Epidermal melanocyte (primary cell): ENCODE measurements at regions not wholly inside any gene's neighbourhood (a gene's known extent, or its start where the extent isn't known, plus 50 kb on each side); places are given as distances from the start of the nearest gene placed in this dataset.

Experiments
- DNase-seq: peaks from one replicate; pipeline ENCODE4 v3.0.0; 2011; ENCODE audit warnings: low spot score; ENCODE audit not compliant: insufficient read length

DNA sequence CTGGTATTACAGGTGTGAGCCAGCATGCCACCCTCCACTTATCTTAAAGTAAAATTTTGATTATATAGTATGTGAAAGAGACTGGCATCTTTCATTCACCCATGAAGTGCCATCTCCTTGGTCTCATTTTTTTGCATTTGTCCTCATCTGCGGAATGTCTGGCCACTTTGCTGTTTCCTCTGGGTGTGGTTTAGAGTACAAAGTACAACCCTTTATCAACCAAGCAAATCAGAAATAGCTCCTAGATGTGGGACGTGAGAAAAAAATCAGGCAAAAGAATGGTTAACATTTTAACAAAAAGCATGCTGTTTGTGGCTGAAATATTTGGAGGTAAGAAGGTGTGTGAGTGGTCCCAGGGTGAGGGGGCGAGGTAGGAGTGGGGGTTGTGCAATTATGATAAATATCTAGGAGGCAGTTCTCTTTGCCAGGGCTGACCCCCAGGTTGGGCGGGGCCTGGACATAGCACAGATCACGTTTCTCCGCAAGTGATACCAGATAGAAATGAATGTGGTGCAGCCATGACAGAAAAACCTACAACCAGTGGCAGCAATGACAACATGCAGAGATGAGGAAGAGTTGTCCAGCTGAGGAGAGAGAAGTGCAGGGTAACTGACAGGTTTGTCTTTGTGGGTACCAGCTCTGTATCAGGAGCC is 115.8 kb upstream of the SERTAD2 start:
- DNase-seq, result no peak

DNA sequence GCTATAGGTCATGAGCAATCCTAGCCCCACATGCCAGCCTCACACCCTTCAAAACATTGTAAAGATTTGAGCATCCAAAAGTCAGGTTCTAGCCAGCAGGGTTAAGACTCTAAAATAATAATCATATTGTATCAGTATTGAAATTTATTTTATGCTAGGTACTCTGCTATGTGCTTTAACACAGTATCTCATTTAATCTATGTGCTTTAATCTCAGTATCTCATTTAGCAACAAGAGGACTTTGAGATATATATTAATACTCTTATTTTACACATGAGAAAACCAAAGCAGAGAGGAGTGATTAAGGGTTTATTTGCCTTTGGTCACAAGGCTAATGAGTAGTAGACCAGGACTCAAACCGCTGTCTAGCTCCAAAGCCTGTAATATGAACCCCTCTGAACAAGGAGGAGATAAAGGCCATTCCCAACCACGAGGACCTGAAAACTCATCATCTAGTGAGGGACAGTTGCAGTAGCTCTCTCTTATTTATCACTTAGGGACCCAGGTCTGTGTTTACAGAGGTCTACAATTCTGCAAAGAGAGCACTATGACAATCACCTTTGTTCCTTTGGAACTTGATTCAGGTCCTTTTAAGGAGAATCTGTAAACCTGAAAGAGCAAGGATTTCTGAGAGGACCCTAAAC is 116.5 kb upstream of the SERTAD2 start:
- no peak for DNase-seq

DNA sequence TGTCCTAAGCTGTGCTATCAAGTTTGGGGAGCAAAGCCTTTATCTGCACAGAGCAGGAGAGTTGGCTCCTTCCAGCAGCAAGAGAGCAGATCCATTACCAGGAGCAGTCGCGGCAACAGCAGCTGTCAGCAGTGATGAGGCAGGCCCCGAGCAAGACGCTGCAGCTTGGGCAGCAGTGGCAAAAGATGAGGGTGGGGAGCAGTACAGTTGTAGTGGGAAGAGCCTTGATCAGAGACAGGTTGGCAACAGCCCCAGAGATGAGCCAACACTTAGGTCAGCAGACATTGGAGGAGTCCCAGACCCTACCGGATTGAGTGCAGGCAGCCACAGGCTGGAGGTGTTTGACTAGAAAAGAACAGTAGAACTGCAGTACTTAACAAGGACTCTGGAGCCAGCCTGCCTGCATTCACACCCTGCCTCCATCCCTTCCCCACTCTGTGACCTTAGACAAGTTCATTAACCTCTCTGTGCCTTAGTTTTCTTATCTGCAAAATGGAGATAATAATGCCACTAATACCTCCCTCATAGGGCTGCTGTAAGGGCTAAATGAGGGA is 117.1 kb upstream of the SERTAD2 start:
- DNase-seq, result no peak

- DNase-seq, result no peak
Observed at GRCh38 chr2:64771737-64772136, 118.0 kb upstream of the SERTAD2 start.

GRCh38 chr2:64773461-64774118 is 119.9 kb upstream of the SERTAD2 start:
- no peak for DNase-seq

GRCh38 chr2:64777841-64778240 is 124.1 kb upstream of the SERTAD2 start:
- no peak for DNase-seq

GRCh38 chr2:64779117-64779690 is 125.5 kb upstream of the SERTAD2 start:
- DNase-seq, result no peak

DNA sequence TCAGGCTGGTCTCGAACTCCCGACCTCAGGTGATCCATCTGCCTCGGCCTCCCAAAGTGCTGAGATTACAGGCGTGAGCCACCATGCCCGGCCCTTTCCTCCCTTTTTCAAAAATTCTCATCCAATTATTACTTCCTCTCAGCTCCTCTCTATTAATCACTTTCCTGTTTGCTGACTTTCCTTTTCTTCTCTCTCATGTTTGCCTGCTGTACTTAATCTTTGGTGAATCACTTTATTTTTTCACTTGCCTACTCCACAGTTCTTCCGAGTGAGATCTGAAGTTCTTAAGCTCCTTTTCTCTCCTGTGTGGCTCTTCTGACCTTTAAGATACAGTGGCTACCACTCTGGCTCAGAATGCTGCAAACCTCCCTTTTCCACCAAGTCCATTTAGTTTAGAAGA is 126.3 kb upstream of the SERTAD2 start:
- no peak for DNase-seq

DNA sequence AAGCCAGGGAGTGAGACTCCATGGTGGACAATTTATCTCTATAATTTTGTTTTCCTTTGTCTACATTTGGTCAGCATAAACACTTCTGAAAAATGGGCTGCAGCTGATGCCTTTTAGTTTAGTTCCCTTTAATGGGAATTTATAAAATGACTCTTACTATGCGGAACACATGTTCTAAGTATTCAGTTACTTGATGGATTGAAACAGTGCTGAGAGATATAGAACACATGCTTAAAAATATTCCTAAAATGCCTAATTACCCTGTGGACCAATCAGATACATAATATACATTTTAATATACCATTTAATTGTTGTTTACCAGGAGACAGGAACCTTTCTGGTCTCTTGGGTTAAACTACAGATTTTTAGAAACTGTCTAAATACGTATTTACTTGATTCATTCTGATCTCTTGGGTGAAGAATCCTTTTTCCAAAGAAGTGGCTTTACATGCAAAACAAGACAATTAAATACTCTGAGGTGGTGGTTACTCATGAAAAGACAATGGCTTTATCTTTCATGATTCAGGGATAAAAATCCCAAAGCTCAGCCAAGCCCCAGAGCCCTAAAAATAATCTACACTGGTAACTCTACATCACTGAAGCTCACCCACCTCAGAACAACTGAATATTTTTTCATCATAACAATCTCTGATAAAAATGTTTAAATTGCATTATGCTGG is 128.1 kb upstream of the SERTAD2 start:
- no peak for DNase-seq

DNA sequence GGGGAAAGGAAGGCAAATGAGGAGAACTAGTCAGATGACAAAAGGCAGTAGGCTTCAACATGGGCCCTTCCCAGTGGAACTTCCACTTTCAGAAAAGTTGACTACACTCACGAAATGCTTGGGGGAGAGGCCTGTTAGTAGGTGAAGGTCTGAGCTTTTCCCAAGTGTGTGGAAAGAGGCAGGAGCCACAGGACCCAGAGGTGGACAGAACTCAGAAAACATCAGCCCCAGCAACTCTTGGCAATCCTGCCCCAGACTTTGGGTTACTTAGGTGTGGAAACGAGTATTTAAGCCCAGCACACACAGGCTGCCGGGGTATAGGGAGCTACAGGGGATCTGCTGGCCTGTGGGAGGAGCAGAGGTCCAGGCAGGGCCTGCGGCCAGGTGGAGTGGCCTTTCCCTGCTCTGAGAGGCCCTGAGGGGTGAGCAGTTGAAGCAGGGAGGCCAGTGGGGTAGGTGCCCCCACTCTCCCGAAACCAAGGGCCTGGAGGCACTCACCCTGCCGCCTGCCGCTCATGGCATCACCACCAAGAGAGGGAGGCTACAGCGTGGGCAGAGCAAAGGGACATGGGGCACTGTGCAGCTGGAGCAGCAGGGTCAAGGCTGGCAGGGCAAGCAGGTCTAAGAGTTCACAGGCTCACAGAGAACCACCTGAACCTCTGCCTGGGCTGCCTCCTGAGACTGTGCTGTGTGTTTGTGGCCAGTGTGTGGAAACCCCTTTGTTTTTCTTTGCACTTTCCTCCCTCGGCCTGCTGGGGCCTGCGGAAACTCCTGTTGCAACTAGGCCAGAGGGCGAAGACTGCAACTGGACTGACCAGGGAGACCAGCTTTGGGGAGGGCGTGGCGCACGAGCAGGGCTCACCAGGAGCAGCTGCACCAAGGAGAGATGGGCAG is 130.7 kb upstream of the SERTAD2 start:
- DNase-seq, result no peak

- DNase-seq, result no peak
Observed at GRCh38 chr2:64785245-64785644, 131.5 kb upstream of the SERTAD2 start.

- DNase-seq, result no peak
Observed at GRCh38 chr2:64786343-64787018, 132.8 kb upstream of the SERTAD2 start.

DNA sequence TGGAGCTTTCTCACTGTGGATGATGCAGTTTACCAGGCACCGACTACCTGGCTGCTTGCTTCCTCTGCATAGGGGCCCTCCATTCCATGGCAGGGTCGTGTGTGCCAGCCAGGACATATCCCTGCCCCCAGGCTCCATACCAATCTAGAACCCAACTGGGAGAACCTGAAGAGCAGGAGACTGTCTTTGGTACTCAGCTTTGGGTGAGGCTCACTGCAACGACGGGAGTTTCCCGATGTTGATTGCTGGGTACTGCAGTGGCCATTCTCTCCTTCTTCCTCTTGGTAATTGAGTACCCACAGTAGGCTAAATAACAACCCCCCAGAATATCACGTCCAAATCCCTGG is 133.3 kb upstream of the SERTAD2 start:
- DNase-seq, result no peak

GRCh38 chr2:64787698-64788097 is 134.0 kb upstream of the SERTAD2 start:
- DNase-seq, result no peak

- DNase-seq, result no peak
Observed at GRCh38 chr2:64789466-64790320, 136.0 kb upstream of the SERTAD2 start.

GRCh38 chr2:64792300-64792699 is 138.6 kb upstream of the SERTAD2 start:
- no peak for DNase-seq

GRCh38 chr2:64792995-64793639 is 139.4 kb upstream of the SERTAD2 start:
- no peak for DNase-seq

DNA sequence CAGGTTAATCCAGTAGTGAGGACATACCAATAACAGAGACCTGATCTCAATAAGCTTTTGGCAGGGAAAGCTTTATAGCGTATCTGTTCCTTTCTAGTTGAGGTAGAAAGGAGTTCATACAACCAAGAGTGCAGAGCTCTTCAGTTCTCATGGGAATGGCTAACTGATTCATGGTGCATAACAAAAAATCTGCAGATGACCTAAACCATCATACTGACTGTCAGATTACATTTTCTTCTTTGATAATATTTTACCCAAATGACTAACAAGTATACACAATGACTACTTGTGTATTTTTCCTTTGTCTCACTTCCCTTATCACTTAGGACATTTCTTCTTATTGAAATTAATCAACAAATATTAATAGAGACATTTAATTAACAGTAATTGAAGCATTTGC is 140.0 kb upstream of the SERTAD2 start:
- DNase-seq, result no peak
